Upper lobe of left lung (tissue), 4 donors: ENCODE measurements at regions not wholly inside any gene's neighbourhood (a gene's known extent, or its start where the extent isn't known, plus 50 kb on each side); places are given as distances from the start of the nearest gene placed in this dataset.
"Not testable (repeated sequence)": the region's sequence is repeated elsewhere in the genome, so short reads cannot be mapped to it uniquely, and the experiment has no call there.

Source experiments
- EP300 ChIP-seq, 4 donors: sonication (generic); formaldehyde crosslinking; IDR thresholded peaks; one replicate each; pipeline ENCODE4 v1.5.1; 2017; ENCODE audit warnings: antibody characterized with exemption in 4 of 4, control low read depth in 2 of 4
- POLR2A ChIP-seq, 4 donors: fragments of 450-650 bp; IDR thresholded peaks; one replicate each; pipeline ENCODE4 v1.5.1; 2016 to 2017; ENCODE audit warnings: antibody characterized with exemption in 4 of 4, mild to moderate bottlenecking in 2 of 4
- POLR2AphosphoS5 ChIP-seq, 2 donors: sonication (generic); formaldehyde crosslinking; IDR thresholded peaks; one replicate each; pipeline ENCODE4 v1.5.1; 2017; ENCODE audit warnings: antibody characterized with exemption in 2 of 2
- TF ChIP-seq, protein P1 (sequence below), 6 experiments: fragments of 450-650 bp in 4 of 6; fragments of 200-600 bp in 2 of 6; sonication (generic) in 2 of 6; IDR thresholded peaks; one replicate each; pipeline ENCODE4 v1.5.1; 2016 to 2019; ENCODE audit warnings: antibody characterized with exemption in 6 of 6

DNA sequence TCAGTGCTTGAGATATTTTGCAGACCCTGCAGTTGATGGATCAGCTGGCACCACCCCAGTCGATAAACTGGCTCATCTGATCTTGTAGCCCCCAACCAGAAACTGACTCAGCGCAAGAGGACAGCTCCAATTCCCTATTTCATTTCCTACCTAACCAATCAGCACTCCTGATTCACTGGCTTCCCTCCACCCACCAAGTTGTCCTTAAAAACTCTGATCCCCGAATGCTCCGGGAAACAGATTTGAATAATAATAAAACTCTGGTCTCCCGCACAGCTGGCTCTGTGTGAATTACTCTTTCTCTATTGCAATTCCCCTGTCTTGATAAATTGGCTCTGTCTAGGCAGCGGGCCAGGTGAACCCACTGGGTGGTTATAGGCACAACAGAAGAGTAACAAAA, 289.4 kb upstream of the SYT1 start:
- not testable (repeated sequence) for TF ChIP-seq POLR2AphosphoS5, POLR2A, EP300 (IDR thresholded peaks at IDR 0.05)
- TF ChIP-seq, protein P1, sequence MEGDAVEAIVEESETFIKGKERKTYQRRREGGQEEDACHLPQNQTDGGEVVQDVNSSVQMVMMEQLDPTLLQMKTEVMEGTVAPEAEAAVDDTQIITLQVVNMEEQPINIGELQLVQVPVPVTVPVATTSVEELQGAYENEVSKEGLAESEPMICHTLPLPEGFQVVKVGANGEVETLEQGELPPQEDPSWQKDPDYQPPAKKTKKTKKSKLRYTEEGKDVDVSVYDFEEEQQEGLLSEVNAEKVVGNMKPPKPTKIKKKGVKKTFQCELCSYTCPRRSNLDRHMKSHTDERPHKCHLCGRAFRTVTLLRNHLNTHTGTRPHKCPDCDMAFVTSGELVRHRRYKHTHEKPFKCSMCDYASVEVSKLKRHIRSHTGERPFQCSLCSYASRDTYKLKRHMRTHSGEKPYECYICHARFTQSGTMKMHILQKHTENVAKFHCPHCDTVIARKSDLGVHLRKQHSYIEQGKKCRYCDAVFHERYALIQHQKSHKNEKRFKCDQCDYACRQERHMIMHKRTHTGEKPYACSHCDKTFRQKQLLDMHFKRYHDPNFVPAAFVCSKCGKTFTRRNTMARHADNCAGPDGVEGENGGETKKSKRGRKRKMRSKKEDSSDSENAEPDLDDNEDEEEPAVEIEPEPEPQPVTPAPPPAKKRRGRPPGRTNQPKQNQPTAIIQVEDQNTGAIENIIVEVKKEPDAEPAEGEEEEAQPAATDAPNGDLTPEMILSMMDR (IDR thresholded peaks at IDR 0.05): not testable (repeated sequence)
